Karpas-422 (cell line): ENCODE measurements at regions not wholly inside any gene's neighbourhood (a gene's known extent, or its start where the extent isn't known, plus 50 kb on each side); places are given as distances from the start of the nearest gene placed in this dataset.

Experiments used
- DNase-seq: peaks from one replicate; pipeline ENCODE4 v3.0.0-alpha.2; 2015
- H2AFZ ChIP-seq: fragments of 200-600 bp; sonication (generic); 2 replicates; pipeline ENCODE4 v1.6.1; 2014; ENCODE audit warnings: antibody characterized with exemption, low read length, mixed read lengths
- H3K27ac ChIP-seq: fragments of 200-600 bp; sonication (generic); 2 replicates; pipeline ENCODE4 v1.5.1; 2014; ENCODE audit warnings: mild to moderate bottlenecking, low read length, moderate library complexity
- H3K27me3 ChIP-seq: fragments of 200-600 bp; sonication (generic); 2 replicates; pipeline ENCODE4 v1.6.1; 2014; ENCODE audit warnings: low read length, mixed read lengths
- H3K36me3 ChIP-seq: fragments of 200-600 bp; sonication (generic); 2 replicates; pipeline ENCODE4 v1.6.1; 2014; ENCODE audit warnings: low read length, mixed read lengths; ENCODE audit not compliant: insufficient read depth
- H3K4me1 ChIP-seq: fragments of 200-600 bp; sonication (generic); 2 replicates; pipeline ENCODE4 v1.6.1; 2014; ENCODE audit warnings: mild to moderate bottlenecking, low read length, mixed read lengths
- H3K4me2 ChIP-seq: fragments of 200-600 bp; sonication (generic); 2 replicates; pipeline ENCODE4 v1.6.1; 2014; ENCODE audit warnings: low read length, low read depth, mild to moderate bottlenecking; ENCODE audit not compliant: poor library complexity, severe bottlenecking
- H3K4me3 ChIP-seq: fragments of 200-600 bp; sonication (generic); 2 replicates; pipeline ENCODE4 v1.5.1; 2014; ENCODE audit warnings: mild to moderate bottlenecking, antibody characterized with exemption, low read length, mixed read lengths
- H3K79me2 ChIP-seq: fragments of 200-600 bp; sonication (generic); 2 replicates; pipeline ENCODE4 v1.6.1; 2014; ENCODE audit warnings: mild to moderate bottlenecking, low read length, mixed read lengths
- H3K9ac ChIP-seq: fragments of 200-600 bp; sonication (generic); 2 replicates; pipeline ENCODE4 v1.6.0; 2014; ENCODE audit warnings: low read length
- H3K9me2 ChIP-seq: fragments of 200-600 bp; sonication (generic), shearing (Covaris generic); replicated peaks from 2 replicates; pipeline ENCODE4 v1.6.0; 2014; ENCODE audit warnings: mild to moderate bottlenecking, low read length, moderate library complexity; ENCODE audit not compliant: insufficient read depth
- H3K9me3 ChIP-seq: fragments of 300-700, 200-600 bp; sonication (generic); 2 replicates; pipeline ENCODE4 v1.6.1; 2014; ENCODE audit warnings: low read length, mixed read lengths
- H4K20me1 ChIP-seq: fragments of 200-600 bp; sonication (generic); 2 replicates; pipeline ENCODE4 v1.6.1; 2014; ENCODE audit warnings: mild to moderate bottlenecking, antibody characterized with exemption, low read length, low read depth; ENCODE audit not compliant: insufficient read depth

GRCh38 chr14:25537846-25538455 is 488.0 kb upstream of the STXBP6 start:
- H3K9me3 ChIP-seq = peaks cover 58% of the 10 kb centered on the region
- H3K27ac ChIP-seq = no peak overlapping the region
- H3K9ac ChIP-seq = no peak overlapping the region
- H3K4me3 ChIP-seq = no peak overlapping the region
- no peak overlapping the region for H3K4me2 ChIP-seq
- no peaks in the 10 kb centered on the region for H3K27me3 ChIP-seq
- H3K79me2 ChIP-seq = no peaks in the 10 kb centered on the region
- DNase-seq = peak; percentile 88
- H4K20me1 ChIP-seq = no peaks in the 10 kb centered on the region
- no peaks in the 10 kb centered on the region; the same call in 1 of the 2 replicates for H3K9me2 ChIP-seq
- no peak overlapping the region for H2AFZ ChIP-seq
- H3K36me3 ChIP-seq = no peaks in the 10 kb centered on the region
- H3K4me1 ChIP-seq = no peaks in the 10 kb centered on the region

DNA sequence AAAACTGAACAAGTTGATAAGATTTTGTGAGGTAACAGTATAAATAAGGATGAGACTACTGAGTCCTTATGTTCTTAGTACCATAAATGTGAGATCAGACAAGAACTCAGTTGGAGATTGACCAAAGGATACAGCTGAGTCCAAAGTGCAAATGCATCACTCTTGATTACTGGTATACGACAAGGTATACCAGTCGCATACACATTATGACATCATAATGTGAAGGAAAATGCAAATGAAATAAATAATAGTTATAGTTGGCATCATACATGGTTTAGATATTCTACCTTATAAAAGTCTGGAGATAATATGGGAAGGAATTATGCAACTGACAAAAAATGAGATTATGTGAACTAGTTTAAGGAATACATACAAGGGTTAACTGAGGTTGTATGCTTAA is 476.3 kb upstream of the STXBP6 start:
- peaks cover 60% of the 10 kb centered on the region for H3K9me3 ChIP-seq
- no peak overlapping the region for H2AFZ ChIP-seq
- no peaks in the 10 kb centered on the region for H3K79me2 ChIP-seq
- no peak for DNase-seq
- H4K20me1 ChIP-seq = no peaks in the 10 kb centered on the region
- H3K4me3 ChIP-seq = no peak overlapping the region
- no peaks in the 10 kb centered on the region for H3K36me3 ChIP-seq
- no peaks in the 10 kb centered on the region for H3K9me2 ChIP-seq
- no peak overlapping the region for H3K4me2 ChIP-seq
- no peaks in the 10 kb centered on the region for H3K4me1 ChIP-seq
- no peak overlapping the region for H3K27ac ChIP-seq
- no peak overlapping the region for H3K9ac ChIP-seq
- H3K27me3 ChIP-seq = no peaks in the 10 kb centered on the region

DNA sequence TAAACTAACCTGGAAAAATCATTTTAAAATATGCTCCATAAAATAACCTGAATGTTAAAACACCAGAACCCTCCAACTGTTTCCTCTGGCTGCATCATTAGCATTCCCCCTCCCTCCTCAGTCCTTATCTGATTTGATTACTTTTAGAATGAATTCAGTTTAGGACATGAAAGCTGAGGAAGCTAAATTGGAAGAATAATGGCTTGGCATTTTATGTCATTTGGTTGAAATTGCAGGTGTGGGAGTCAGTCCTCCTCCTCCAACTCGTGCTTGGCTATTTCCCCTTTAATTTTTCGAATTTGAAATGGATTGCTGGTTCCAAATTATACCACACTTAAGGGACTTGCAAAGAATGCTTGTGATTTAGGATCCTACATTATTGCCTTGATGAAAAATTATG is 473.0 kb upstream of the STXBP6 start:
- H4K20me1 ChIP-seq = no peaks in the 10 kb centered on the region
- H3K27me3 ChIP-seq = no peaks in the 10 kb centered on the region
- no peaks in the 10 kb centered on the region for H3K4me1 ChIP-seq
- no peak overlapping the region for H3K9ac ChIP-seq
- no peak overlapping the region for H2AFZ ChIP-seq
- peaks cover 69% of the 10 kb centered on the region for H3K9me3 ChIP-seq
- no peak overlapping the region for H3K27ac ChIP-seq
- no peak overlapping the region for H3K4me3 ChIP-seq
- H3K4me2 ChIP-seq = no peak overlapping the region
- no peaks in the 10 kb centered on the region for H3K79me2 ChIP-seq
- H3K36me3 ChIP-seq = no peaks in the 10 kb centered on the region
- no peaks in the 10 kb centered on the region for H3K9me2 ChIP-seq
- no peak for DNase-seq

DNA sequence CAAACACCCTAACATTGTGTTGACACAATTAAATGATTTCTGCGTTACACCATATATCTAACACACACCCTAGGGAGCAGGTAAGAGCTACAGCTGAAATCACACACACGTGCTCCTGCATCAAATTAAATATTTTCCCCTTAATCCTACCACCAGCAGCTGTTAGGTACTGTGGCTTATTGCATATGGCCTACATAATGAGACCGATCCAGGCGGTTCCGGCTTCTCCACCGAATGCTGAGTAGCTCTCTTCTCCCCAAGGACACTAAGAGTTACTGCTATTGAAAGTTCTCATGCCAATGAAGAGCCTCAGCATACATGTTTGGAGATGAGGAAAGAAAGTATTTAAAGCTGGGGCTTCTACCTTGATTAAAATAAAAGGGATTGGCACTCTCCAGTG is 472.2 kb upstream of the STXBP6 start:
- no peaks in the 10 kb centered on the region for H3K27me3 ChIP-seq
- DNase-seq = no peak
- H3K4me1 ChIP-seq = no peaks in the 10 kb centered on the region
- no peaks in the 10 kb centered on the region for H3K9me2 ChIP-seq
- no peak overlapping the region for H3K4me3 ChIP-seq
- no peak overlapping the region for H3K9ac ChIP-seq
- H2AFZ ChIP-seq = no peak overlapping the region
- H4K20me1 ChIP-seq = no peaks in the 10 kb centered on the region
- H3K36me3 ChIP-seq = no peaks in the 10 kb centered on the region
- no peaks in the 10 kb centered on the region for H3K79me2 ChIP-seq
- H3K9me3 ChIP-seq = peaks cover 75% of the 10 kb centered on the region
- no peak overlapping the region for H3K4me2 ChIP-seq
- no peak overlapping the region for H3K27ac ChIP-seq

DNA sequence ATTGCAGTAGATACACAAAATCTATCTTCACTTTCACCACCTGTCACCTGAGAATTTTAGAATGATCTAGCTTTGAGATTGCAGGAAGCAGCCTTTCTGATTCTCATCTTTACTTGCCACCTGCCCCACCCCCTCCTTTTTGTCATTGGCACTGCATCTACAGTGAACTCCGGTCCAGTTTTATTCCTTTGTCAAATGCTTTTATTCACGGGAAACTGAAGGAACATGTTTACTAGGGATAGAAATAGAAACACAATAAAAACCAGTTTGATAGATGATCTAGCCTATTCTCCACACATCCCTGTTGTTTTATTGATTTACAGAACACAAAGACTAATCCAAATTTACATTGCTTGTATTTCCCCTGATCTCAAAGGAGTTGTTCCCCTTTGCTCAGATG is 471.7 kb upstream of the STXBP6 start:
- Histone ChIP-seq H3K36me3 (no peaks in the 10 kb centered on the region), H3K79me2 (no peaks in the 10 kb centered on the region), H3K9me2 (no peaks in the 10 kb centered on the region), H3K4me3 (no peak overlapping the region), H3K27me3 (no peaks in the 10 kb centered on the region), H2AFZ (no peak overlapping the region), H3K4me1 (no peaks in the 10 kb centered on the region), H3K9ac (no peak overlapping the region), H3K9me3 (peaks cover 76% of the 10 kb centered on the region), H4K20me1 (no peaks in the 10 kb centered on the region), H3K4me2 (no peak overlapping the region), H3K27ac (no peak overlapping the region)
- DNase-seq = no peak

DNA sequence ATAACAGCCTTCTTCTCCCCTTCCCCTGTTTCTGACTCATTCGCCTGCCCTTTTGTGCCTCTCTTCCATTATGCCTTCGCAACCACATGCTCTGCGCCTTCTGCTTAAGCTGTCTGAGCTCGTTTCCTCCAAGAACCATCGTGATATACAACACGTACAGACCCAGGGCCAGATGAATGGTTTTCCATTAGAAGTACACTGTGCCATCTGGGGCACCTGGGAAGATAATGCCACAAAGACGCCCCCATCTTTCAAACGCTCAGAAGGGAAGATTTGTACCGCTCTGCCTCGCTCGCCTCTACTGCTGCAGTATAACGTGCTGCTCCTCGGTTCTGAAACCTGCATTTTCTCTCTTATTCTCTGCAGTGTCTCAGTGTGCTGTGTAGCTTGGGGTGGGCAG is 470.9 kb upstream of the STXBP6 start:
- H3K27me3 ChIP-seq = no peaks in the 10 kb centered on the region
- DNase-seq = no peak
- no peak overlapping the region for H3K9ac ChIP-seq
- peaks cover 73% of the 10 kb centered on the region for H3K9me3 ChIP-seq
- H3K4me1 ChIP-seq = no peaks in the 10 kb centered on the region
- no peaks in the 10 kb centered on the region for H3K79me2 ChIP-seq
- no peaks in the 10 kb centered on the region for H3K36me3 ChIP-seq
- no peak overlapping the region for H3K4me2 ChIP-seq
- H3K27ac ChIP-seq = no peak overlapping the region
- no peaks in the 10 kb centered on the region for H4K20me1 ChIP-seq
- no peak overlapping the region for H2AFZ ChIP-seq
- H3K9me2 ChIP-seq = no peaks in the 10 kb centered on the region
- no peak overlapping the region for H3K4me3 ChIP-seq

GRCh38 chr14:25518364-25518763 is 468.4 kb upstream of the STXBP6 start:
- no peaks in the 10 kb centered on the region for H3K4me1 ChIP-seq
- H3K9me3 ChIP-seq = peaks cover 65% of the 10 kb centered on the region
- no peak overlapping the region for H3K4me3 ChIP-seq
- no peaks in the 10 kb centered on the region for H4K20me1 ChIP-seq
- H2AFZ ChIP-seq = no peak overlapping the region
- no peak overlapping the region for H3K27ac ChIP-seq
- H3K9ac ChIP-seq = no peak overlapping the region
- no peak for DNase-seq
- no peaks in the 10 kb centered on the region for H3K36me3 ChIP-seq
- no peaks in the 10 kb centered on the region for H3K9me2 ChIP-seq
- no peak overlapping the region for H3K4me2 ChIP-seq
- no peaks in the 10 kb centered on the region for H3K27me3 ChIP-seq
- no peaks in the 10 kb centered on the region for H3K79me2 ChIP-seq

DNA sequence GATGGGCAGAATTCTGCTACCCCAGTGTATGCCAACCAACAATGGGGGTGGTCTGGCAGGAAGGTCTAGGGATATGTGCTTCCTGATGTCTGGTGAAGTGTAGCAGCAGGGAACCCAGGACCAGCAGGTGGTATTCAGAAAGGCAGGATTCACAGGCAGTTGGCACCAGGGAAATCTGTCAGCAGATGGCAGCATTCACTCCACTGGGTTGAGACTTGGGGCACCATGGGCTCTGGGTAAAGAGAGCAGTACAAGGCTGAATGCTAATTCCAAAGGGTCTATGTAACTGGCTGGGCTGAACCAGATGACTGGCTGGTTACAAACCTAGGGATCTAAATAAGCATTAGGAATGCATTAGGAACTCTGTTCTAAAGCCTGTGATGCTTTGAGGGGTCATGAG is 466.9 kb upstream of the STXBP6 start:
- H3K79me2 ChIP-seq = no peaks in the 10 kb centered on the region
- no peaks in the 10 kb centered on the region for H3K27me3 ChIP-seq
- H3K9me2 ChIP-seq = no peaks in the 10 kb centered on the region
- no peak overlapping the region for H3K27ac ChIP-seq
- no peaks in the 10 kb centered on the region for H4K20me1 ChIP-seq
- peak; percentile 49 for DNase-seq
- no peaks in the 10 kb centered on the region for H3K4me1 ChIP-seq
- H3K4me3 ChIP-seq = no peak overlapping the region
- H3K9me3 ChIP-seq = peaks cover 61% of the 10 kb centered on the region
- no peak overlapping the region for H2AFZ ChIP-seq
- no peak overlapping the region for H3K4me2 ChIP-seq
- no peak overlapping the region for H3K9ac ChIP-seq
- H3K36me3 ChIP-seq = no peaks in the 10 kb centered on the region

DNA sequence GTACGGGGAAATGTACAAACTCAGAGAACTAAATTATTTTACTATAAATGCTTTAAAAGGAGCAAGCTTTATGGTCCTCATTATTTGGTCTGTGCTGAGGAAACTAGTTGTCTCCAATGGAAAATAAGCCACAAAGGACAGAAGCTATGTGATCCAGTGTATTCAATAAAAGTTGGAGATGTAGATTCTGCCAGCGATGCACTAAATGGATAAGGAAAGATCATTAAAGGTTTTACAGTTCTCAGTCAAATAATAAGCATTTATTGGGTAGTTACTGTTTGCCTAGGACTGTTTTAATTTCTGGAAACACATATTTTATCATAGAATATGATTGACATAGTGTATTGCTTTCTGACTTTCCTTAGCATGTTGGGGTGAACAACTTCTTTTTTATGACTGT is 458.9 kb upstream of the STXBP6 start:
- DNase-seq = no peak
- Histone ChIP-seq H3K79me2 (no peaks in the 10 kb centered on the region), H3K27me3 (no peaks in the 10 kb centered on the region), H3K9me3 (peaks cover 64% of the 10 kb centered on the region), H3K36me3 (no peaks in the 10 kb centered on the region), H3K9me2 (no peaks in the 10 kb centered on the region), H3K9ac (no peak overlapping the region), H3K4me1 (no peaks in the 10 kb centered on the region), H3K27ac (no peak overlapping the region), H2AFZ (no peak overlapping the region), H4K20me1 (no peaks in the 10 kb centered on the region), H3K4me2 (no peak overlapping the region), H3K4me3 (no peak overlapping the region)
